ENCODE measurements at regions not wholly inside any gene's neighbourhood (a gene's known extent, or its start where the extent isn't known, plus 50 kb on each side); places are given as distances from the start of the nearest gene placed in this dataset.

DNA sequence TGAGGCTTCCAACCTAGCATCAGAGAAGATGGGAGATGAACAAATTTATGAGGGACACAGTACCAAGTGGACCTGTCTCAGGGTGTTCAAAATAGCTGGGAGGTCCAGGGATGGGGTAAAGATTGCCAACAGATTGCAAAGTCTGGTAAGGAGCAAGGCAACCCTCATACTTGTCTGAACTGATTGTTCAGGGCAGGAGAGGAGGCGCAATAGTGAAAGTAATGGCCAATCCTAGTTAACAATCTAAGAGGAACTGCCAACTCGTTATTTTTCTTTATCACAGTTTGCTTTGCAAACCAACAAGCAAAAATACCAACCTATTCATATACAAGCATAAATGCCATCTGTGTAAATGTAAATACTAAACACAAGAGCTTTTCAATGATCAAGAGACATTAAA is 78.4 kb upstream of the S1PR1 start:
- no peaks in the 10 kb centered on the region for H3K4me1 ChIP-seq (ENCODE audit: insufficient read depth, low read length)
- no peaks in the 10 kb centered on the region for H3K36me3 ChIP-seq (replicated peaks in 1 of 2; ENCODE audit: control insufficient read depth in 1 of 2, insufficient read depth in 2 of 2, low read length in 2 of 2)
- FAIRE-seq = no peak
- no peaks in the 10 kb centered on the region for H3K79me2 ChIP-seq (ENCODE audit: insufficient read depth, low read length)
- no TSS peak for BruUV-seq (replicated peaks)
- WGBS (ENCODE audit: low lambda C conversion rate) = 21% methylated on average over 2 of the region's 2 CpGs
- no peak overlapping the region for H3K9ac ChIP-seq (ENCODE audit: insufficient read depth, low read depth, low read length)
- H3K4me2 ChIP-seq (ENCODE audit: low read depth, low read length) = no peak overlapping the region
- H3K27ac ChIP-seq (ENCODE audit: extremely low read length, insufficient read depth, low read length) = no peak overlapping the region
- no peak overlapping the region for H2AFZ ChIP-seq (ENCODE audit: low read length)
- in situ Hi-C loops (cut with HindIII; ENCODE audit: extremely low pct_ligation_motif_present, low pct_unique_long_range_greater_than_20kb) = no loop called here
- ChIA-PET POLR2A (no interaction called here), CTCF (ENCODE audit: low intra/inter-chr PET ratio, low total read pairs) (no interaction called here)
- TF ChIP-seq FIP1L1 (IDR thresholded peaks at IDR 0.05; ENCODE audit: borderline replicate concordance, insufficient read depth, low read depth, low read length) (no peak), LBX2 (CRISPR knock-in tag; IDR thresholded peaks at IDR 0.05; ENCODE audit: borderline replicate concordance) (no peak), POGZ (CRISPR knock-in tag; IDR thresholded peaks at IDR 0.05) (no peak), SOX13 (IDR thresholded peaks at IDR 0.05) (no peak), SOX13 (CRISPR knock-in tag; conservative IDR thresholded peaks at IDR 0.05 in 1 of 2, IDR thresholded peaks at IDR 0.05 in 1 of 2) (no peak), ZNF354B (CRISPR knock-in tag; IDR thresholded peaks at IDR 0.05) (no peak), ZNF337 (CRISPR knock-in tag; IDR thresholded peaks at IDR 0.05; ENCODE audit: borderline replicate concordance, low read depth) (no peak), ONECUT2 (CRISPR knock-in tag; IDR thresholded peaks at IDR 0.05) (no peak), ZBTB42 (CRISPR knock-in tag; IDR thresholded peaks at IDR 0.05) (no peak), SRSF4 (IDR thresholded peaks at IDR 0.05; ENCODE audit: low read depth, low read length, poor library complexity, severe bottlenecking) (no peak), SP2 (CRISPR knock-in tag; IDR thresholded peaks at IDR 0.05) (no peak), E2F1 (CRISPR knock-in tag; IDR thresholded peaks at IDR 0.05) (no peak), SIN3B (IDR thresholded peaks at IDR 0.05; ENCODE audit: low read length) (no peak), FOXM1 (CRISPR knock-in tag; IDR thresholded peaks at IDR 0.05) (no peak), ZNF282 (IDR thresholded peaks at IDR 0.05; ENCODE audit: partially characterized antibody) (no peak), SNAPC2 (CRISPR knock-in tag; IDR thresholded peaks at IDR 0.05) (no peak)
- H3K27me3 ChIP-seq (ENCODE audit: control insufficient read depth in 1 of 2, insufficient read depth in 2 of 2, low read length in 2 of 2) = no peaks in the 10 kb centered on the region
- intact Hi-C loops (cut with micrococcal nuclease; ENCODE audit: unreplicated experiment) = no loop called here
- no peaks in the 10 kb centered on the region for H4K20me1 ChIP-seq (ENCODE audit: insufficient read depth, low read length)
- H3K9me3 ChIP-seq (ENCODE audit: low read length) = no peaks in the 10 kb centered on the region
- no peak for ATAC-seq
- DNase-seq (ENCODE audit: low spot score) = no peak
- no peak overlapping the region for H3K4me3 ChIP-seq (replicated peaks in 1 of 3; ENCODE audit: insufficient read depth in 1 of 3, low read depth in 2 of 3, low read length in 3 of 3)

Data from HepG2 (cell line).